Upper lobe of left lung (tissue), 4 donors: ENCODE measurements at regions not wholly inside any gene's neighbourhood (a gene's known extent, or its start where the extent isn't known, plus 50 kb on each side); places are given as distances from the start of the nearest gene placed in this dataset.
"Not testable (repeated sequence)": the region's sequence is repeated elsewhere in the genome, so short reads cannot be mapped to it uniquely, and the experiment has no call there.

Source experiments
- CTCF ChIP-seq, 6 experiments: fragments of 450-650 bp in 4 of 6; fragments of 200-600 bp in 2 of 6; sonication (generic) in 2 of 6; IDR thresholded peaks; one replicate each; pipeline ENCODE4 v1.5.1; 2016 to 2019; ENCODE audit warnings: antibody characterized with exemption in 6 of 6
- EP300 ChIP-seq, 4 donors: sonication (generic); formaldehyde crosslinking; IDR thresholded peaks; one replicate each; pipeline ENCODE4 v1.5.1; 2017; ENCODE audit warnings: antibody characterized with exemption in 4 of 4, control low read depth in 2 of 4
- POLR2A ChIP-seq, 4 donors: fragments of 450-650 bp; IDR thresholded peaks; one replicate each; pipeline ENCODE4 v1.5.1; 2016 to 2017; ENCODE audit warnings: antibody characterized with exemption in 4 of 4, mild to moderate bottlenecking in 2 of 4
- POLR2AphosphoS5 ChIP-seq, 2 donors: sonication (generic); formaldehyde crosslinking; IDR thresholded peaks; one replicate each; pipeline ENCODE4 v1.5.1; 2017; ENCODE audit warnings: antibody characterized with exemption in 2 of 2

GRCh38 chr6:164043656-164044055 is 629.1 kb downstream of the QKI start:
- TF ChIP-seq EP300, POLR2AphosphoS5, CTCF, POLR2A (IDR thresholded peaks at IDR 0.05): not testable (repeated sequence)
